KMS-11 (cell line): ENCODE measurements at regions not wholly inside any gene's neighbourhood (a gene's known extent, or its start where the extent isn't known, plus 50 kb on each side); places are given as distances from the start of the nearest gene placed in this dataset.

Source experiments
- H2AFZ ChIP-seq: fragments of 200-600 bp; sonication (generic); 2 replicates; pipeline ENCODE4 v1.6.1; 2016; ENCODE audit warnings: antibody characterized with exemption, mixed run types, low read depth
- H3K27ac ChIP-seq: fragments of 200-600 bp; sonication (generic); 2 replicates; pipeline ENCODE4 v1.6.1; 2016; ENCODE audit warnings: mild to moderate bottlenecking, mixed run types
- H3K27me3 ChIP-seq: fragments of 200-600 bp; sonication (generic); 2 replicates; pipeline ENCODE4 v1.6.1; 2017; ENCODE audit warnings: mild to moderate bottlenecking, low read depth, mixed run types, moderate library complexity; ENCODE audit not compliant: insufficient read depth
- H3K36me3 ChIP-seq: fragments of 200-600 bp; sonication (generic); 2 replicates; pipeline ENCODE4 v1.6.1; 2017; ENCODE audit warnings: mild to moderate bottlenecking, mixed run types; ENCODE audit not compliant: insufficient read depth
- H3K4me1 ChIP-seq: fragments of 200-600 bp; sonication (generic); 2 replicates; pipeline ENCODE4 v1.6.1; 2016; ENCODE audit warnings: mild to moderate bottlenecking, low read depth, mixed run types; ENCODE audit not compliant: poor library complexity, severe bottlenecking
- H3K4me2 ChIP-seq: fragments of 200-600 bp; sonication (generic); 2 replicates; pipeline ENCODE4 v1.7.0; 2016; ENCODE audit warnings: mild to moderate bottlenecking, mixed run types
- H3K4me3 ChIP-seq: fragments of 200-600 bp; sonication (generic); IDR thresholded peaks from 2 replicates; pipeline ENCODE4 v1.6.1; 2017; ENCODE audit warnings: low read depth, low read length, mixed read lengths; ENCODE audit not compliant: insufficient read depth
- H3K79me2 ChIP-seq: fragments of 200-600 bp; sonication (generic); 2 replicates; pipeline ENCODE4 v1.6.1; 2016; ENCODE audit warnings: low read depth, mixed run types; ENCODE audit not compliant: insufficient read depth
- H3K9ac ChIP-seq: fragments of 200-600 bp; sonication (generic); 2 replicates; pipeline ENCODE4 v1.6.1; 2016; ENCODE audit warnings: mild to moderate bottlenecking, mixed run types
- H4K20me1 ChIP-seq: fragments of 200-600 bp; sonication (generic); 2 replicates; pipeline ENCODE4 v1.6.1; 2016; ENCODE audit warnings: mild to moderate bottlenecking, mixed run types; ENCODE audit not compliant: insufficient read depth
- TF ChIP-seq, protein P1 (sequence below): fragments of 200-600 bp; sonication (generic); conservative IDR thresholded peaks from 2 replicates; pipeline ENCODE4 v1.6.1; 2017; ENCODE audit warnings: low read depth, mild to moderate bottlenecking, antibody characterized with exemption, low read length, moderate library complexity, mixed read lengths

DNA sequence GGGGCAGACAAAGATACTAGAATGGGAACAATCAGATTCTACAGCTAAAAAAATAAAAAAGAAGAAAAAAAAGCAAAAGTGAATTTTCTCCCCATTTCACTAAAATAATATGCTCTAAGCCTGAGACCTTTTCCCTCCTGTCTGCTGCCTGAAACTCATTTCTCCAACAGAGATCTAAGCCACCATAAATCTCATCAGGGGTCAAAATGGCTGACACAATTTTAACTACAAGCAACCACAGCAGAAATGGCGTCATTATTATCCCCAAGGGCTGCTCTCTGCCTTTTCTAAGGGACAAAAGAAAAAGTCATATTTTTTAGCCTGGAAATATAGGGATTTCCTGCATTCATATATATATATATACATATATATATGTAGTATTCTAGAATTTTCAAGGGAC, 183.7 kb upstream of the CAMK1G start:
- Histone ChIP-seq H3K27ac (no peak overlapping the region), H3K4me1 (peaks cover 5% of the 10 kb centered on the region), H2AFZ (no peak overlapping the region), H3K4me3 (no peak overlapping the region), H3K4me2 (no peak overlapping the region), H3K79me2 (no peaks in the 10 kb centered on the region), H4K20me1 (no peaks in the 10 kb centered on the region), H3K9ac (no peak overlapping the region), H3K36me3 (no peaks in the 10 kb centered on the region), H3K27me3 (no peaks in the 10 kb centered on the region)
- TF ChIP-seq, protein P1, sequence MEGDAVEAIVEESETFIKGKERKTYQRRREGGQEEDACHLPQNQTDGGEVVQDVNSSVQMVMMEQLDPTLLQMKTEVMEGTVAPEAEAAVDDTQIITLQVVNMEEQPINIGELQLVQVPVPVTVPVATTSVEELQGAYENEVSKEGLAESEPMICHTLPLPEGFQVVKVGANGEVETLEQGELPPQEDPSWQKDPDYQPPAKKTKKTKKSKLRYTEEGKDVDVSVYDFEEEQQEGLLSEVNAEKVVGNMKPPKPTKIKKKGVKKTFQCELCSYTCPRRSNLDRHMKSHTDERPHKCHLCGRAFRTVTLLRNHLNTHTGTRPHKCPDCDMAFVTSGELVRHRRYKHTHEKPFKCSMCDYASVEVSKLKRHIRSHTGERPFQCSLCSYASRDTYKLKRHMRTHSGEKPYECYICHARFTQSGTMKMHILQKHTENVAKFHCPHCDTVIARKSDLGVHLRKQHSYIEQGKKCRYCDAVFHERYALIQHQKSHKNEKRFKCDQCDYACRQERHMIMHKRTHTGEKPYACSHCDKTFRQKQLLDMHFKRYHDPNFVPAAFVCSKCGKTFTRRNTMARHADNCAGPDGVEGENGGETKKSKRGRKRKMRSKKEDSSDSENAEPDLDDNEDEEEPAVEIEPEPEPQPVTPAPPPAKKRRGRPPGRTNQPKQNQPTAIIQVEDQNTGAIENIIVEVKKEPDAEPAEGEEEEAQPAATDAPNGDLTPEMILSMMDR = no peak

DNA sequence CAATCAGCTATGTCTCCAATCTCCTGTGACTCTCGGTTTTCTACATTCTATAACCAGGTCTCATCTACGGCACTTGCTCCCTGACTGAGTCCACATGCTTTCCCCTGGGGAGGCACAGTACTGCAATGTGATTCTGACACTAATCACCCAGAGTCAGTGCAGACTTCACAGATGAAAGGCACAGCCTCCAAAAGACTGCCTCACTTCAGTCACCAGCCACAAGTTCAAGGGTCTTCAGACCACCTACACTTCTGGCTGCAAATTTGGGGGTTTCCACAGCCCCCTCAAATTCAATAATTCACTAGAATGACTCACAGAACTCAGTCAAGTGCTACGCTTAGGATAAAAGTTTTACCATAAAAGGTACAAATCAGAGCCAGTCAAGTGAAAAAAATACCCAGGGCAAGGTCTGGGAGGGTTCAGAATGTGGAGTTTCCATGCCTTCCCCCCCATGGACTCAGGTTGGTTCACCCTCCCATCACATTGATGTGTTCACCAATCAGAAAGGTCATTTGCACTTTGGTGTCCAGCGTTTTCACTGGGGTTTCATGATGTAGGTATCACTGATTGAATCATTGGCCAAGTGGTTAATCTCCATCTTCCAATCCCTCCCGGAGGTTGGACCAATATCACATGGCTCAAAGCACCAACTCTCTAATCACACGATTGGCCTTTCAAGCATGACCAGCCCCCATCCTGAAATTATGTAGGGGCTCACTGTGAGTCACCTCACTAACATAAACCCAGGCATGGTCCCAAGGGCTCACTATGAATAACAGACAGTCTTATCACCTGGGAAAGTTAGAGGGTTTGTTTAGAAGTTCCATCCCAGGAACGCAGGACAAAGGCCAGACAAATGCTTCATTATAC, 182.9 kb upstream of the CAMK1G start:
- Histone ChIP-seq H3K4me3 (no peak overlapping the region), H3K27ac (no peak overlapping the region), H3K36me3 (no peaks in the 10 kb centered on the region), H3K79me2 (no peaks in the 10 kb centered on the region), H3K4me1 (peaks cover 5% of the 10 kb centered on the region), H2AFZ (no peak overlapping the region), H3K4me2 (no peak overlapping the region), H3K27me3 (no peaks in the 10 kb centered on the region), H3K9ac (no peak overlapping the region), H4K20me1 (no peaks in the 10 kb centered on the region)
- TF ChIP-seq, protein P1 = no peak

DNA sequence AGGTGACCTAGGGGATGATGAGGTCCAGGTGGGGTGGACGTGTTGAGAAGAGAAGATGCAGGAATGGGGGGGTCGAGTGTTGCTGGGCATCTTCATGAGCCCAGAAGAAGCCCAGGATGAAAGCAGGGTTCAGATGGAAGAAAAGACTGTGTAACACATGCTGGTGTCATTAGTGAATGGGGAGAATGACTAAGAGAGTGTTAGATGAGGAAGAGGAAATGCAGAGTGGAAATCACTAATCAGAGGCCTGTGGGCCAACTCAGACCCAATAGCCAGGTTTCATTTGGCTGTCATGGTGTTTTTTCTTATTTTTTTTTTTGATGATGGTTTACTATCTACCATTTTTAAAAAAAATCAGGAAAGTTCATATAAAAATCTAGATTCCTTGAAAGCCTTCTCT, 180.8 kb upstream of the CAMK1G start:
- no peaks in the 10 kb centered on the region for H3K27me3 ChIP-seq
- H3K9ac ChIP-seq = no peak overlapping the region
- no peak overlapping the region for H3K4me2 ChIP-seq
- H2AFZ ChIP-seq = no peak overlapping the region
- no peaks in the 10 kb centered on the region for H3K36me3 ChIP-seq
- peaks cover 5% of the 10 kb centered on the region for H3K4me1 ChIP-seq
- H3K4me3 ChIP-seq = no peak overlapping the region
- H3K79me2 ChIP-seq = no peaks in the 10 kb centered on the region
- H3K27ac ChIP-seq = no peak overlapping the region
- TF ChIP-seq, protein P1 = no peak
- H4K20me1 ChIP-seq = no peaks in the 10 kb centered on the region

DNA sequence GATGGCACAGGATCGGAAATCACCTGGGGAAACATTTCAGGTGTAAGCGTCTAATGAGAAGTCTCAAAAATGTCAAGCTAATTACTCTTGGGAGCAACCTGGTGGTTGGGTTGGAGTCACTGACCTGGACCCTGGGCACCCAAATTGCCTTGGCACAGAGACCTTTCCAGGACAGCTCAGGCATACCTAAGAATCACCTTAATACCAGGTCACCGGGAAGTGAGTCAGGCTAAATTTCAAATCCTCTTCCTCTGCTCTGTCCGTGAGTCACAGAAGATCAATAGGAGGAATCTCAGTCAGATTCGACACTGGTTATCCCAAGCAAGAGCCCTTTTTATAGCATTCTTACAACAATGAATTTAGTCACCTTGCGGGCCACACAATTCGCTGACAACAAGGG, 179.6 kb upstream of the CAMK1G start:
- TF ChIP-seq, protein P1 = no peak
- peaks cover under 1% of the 10 kb centered on the region for H3K4me1 ChIP-seq
- no peak overlapping the region for H3K9ac ChIP-seq
- H2AFZ ChIP-seq = no peak overlapping the region
- H3K27me3 ChIP-seq = no peaks in the 10 kb centered on the region
- H3K36me3 ChIP-seq = no peaks in the 10 kb centered on the region
- H3K79me2 ChIP-seq = no peaks in the 10 kb centered on the region
- H3K4me3 ChIP-seq = no peak overlapping the region
- no peaks in the 10 kb centered on the region for H4K20me1 ChIP-seq
- no peak overlapping the region for H3K4me2 ChIP-seq
- no peak overlapping the region for H3K27ac ChIP-seq
